Upper lobe of right lung (tissue), 1 donor: ENCODE measurements at regions not wholly inside any gene's neighbourhood (a gene's known extent, or its start where the extent isn't known, plus 50 kb on each side); places are given as distances from the start of the nearest gene placed in this dataset.

Source experiments
- ATAC-seq: fragments of 200-7000 bp; cut with Tn5 transposase; one replicate; pipeline ENCODE4 v1.9.1; 2020; ENCODE audit warnings: mild to moderate bottlenecking, moderate library complexity
- DNase-seq: peaks from one replicate; pipeline ENCODE4 v3.0.0-alpha.2; 2020
- H3K27ac ChIP-seq: fragments of 200-600 bp; one replicate; pipeline ENCODE4 v1.8.0; 2022
- H3K27me3 ChIP-seq: fragments of 200-600 bp; one replicate; pipeline ENCODE4 v1.8.0; 2022; ENCODE audit warnings: mild to moderate bottlenecking
- H3K36me3 ChIP-seq: fragments of 200-600 bp; one replicate; pipeline ENCODE4 v1.8.0; 2022
- H3K4me1 ChIP-seq: fragments of 200-600 bp; one replicate; pipeline ENCODE4 v1.8.0; 2022
- H3K4me3 ChIP-seq: fragments of 200-600 bp; one replicate; pipeline ENCODE4 v1.8.0; 2022; ENCODE audit warnings: mild to moderate bottlenecking
- H3K9me3 ChIP-seq: fragments of 200-600 bp; one replicate; pipeline ENCODE4 v1.8.0; 2022
- CTCF ChIP-seq: fragments of 200-600 bp; IDR thresholded peaks from one replicate; pipeline ENCODE4 v1.8.0; 2022; ENCODE audit warnings: antibody characterized with exemption
- intact Hi-C: fragments of 100-400 bp; cut with DNase I; formaldehyde crosslinking; loops from one replicate; pipeline ENCODE4 v1.11.0; 2022
- donor health status: DM: no; HTN: yes; CAD: no; lungs with severe emphysema.

DNA sequence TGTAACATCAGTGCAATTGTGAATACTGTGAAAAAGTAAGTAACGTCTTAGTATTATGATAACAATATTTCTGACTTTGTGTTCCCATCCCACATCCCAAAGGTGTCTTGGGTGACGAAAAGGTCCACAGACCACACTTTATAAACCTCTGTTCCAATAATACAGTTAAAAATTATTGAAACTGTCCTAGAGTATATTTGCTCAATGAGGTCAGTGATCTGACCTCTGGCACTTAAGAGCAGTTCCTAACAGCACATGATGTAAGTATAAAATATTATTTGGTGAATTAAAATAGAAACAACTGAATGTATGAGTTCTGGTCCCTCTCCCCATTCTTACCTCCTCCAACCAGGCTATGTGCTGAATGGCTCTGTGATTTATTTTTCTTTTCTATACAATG, 566.4 kb upstream of the MMS22L start:
- H3K9me3 ChIP-seq: no peaks in the 10 kb centered on the region
- no peaks in the 10 kb centered on the region for H3K27me3 ChIP-seq
- intact Hi-C loops: no loop called here
- no peak overlapping the region for H3K27ac ChIP-seq
- no peak for ATAC-seq
- no peak overlapping the region for H3K4me3 ChIP-seq
- H3K4me1 ChIP-seq: no peaks in the 10 kb centered on the region
- DNase-seq: no peak
- H3K36me3 ChIP-seq: no peaks in the 10 kb centered on the region
- TF ChIP-seq CTCF: no peak

DNA sequence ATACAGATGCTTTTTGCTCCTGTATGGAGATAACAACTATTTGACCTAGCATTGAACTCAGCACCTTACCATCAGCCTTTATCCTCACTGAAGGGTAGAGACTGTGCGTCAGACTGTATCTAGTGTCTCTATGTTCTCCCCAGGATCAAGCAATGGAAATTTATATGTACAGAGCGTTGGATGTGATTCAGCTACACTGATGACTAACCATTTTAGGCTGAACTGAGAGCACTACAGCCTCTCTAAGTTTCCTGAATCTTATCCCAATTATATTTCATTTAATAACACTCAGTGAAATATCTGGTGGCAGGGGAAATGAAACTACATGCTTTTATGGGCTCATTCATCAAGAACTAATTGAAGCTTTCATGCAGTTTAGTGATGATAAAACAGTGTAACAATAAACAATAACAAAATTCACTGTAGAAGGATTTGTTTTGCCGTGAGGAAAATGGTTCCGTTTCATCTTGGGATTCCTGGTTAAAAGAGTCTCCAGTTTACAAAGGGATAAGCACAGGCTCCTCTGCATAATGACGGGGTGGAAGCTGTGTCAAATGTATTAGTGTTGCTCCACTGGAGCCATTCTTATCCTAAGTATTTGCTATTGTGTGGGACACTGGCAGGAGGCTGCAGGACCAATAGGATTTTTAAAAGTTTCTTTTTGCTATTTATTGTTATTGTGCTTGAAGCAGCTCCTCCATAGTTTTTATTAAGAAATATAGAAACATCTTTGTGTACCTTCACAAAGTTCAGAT, 567.6 kb upstream of the MMS22L start:
- ATAC-seq: no peak
- H3K4me3 ChIP-seq: no peak overlapping the region
- no peaks in the 10 kb centered on the region for H3K27me3 ChIP-seq
- no peak for TF ChIP-seq CTCF
- intact Hi-C loops: no loop called here
- H3K27ac ChIP-seq: no peak overlapping the region
- H3K9me3 ChIP-seq: no peaks in the 10 kb centered on the region
- DNase-seq: no peak
- no peaks in the 10 kb centered on the region for H3K4me1 ChIP-seq
- H3K36me3 ChIP-seq: no peaks in the 10 kb centered on the region

- DNase-seq (no peak), ATAC-seq (no peak)
- no peak overlapping the region for H3K27ac ChIP-seq
- no peaks in the 10 kb centered on the region for H3K4me1 ChIP-seq
- no peak overlapping the region for H3K4me3 ChIP-seq
- H3K36me3 ChIP-seq: no peaks in the 10 kb centered on the region
- H3K9me3 ChIP-seq: no peaks in the 10 kb centered on the region
- TF ChIP-seq CTCF: no peak
- no peaks in the 10 kb centered on the region for H3K27me3 ChIP-seq
- intact Hi-C loops: no loop called here
These were observed 580.7 kb upstream of the MMS22L start for GRCh38 chr6:97863697-97864096.

GRCh38 chr6:97864366-97864765, 581.4 kb upstream of the MMS22L start:
- H3K4me1 ChIP-seq: no peaks in the 10 kb centered on the region
- H3K36me3 ChIP-seq: no peaks in the 10 kb centered on the region
- no peak for ATAC-seq
- H3K4me3 ChIP-seq: no peak overlapping the region
- no peak for TF ChIP-seq CTCF
- no peaks in the 10 kb centered on the region for H3K9me3 ChIP-seq
- H3K27ac ChIP-seq: no peak overlapping the region
- DNase-seq: no peak
- no peaks in the 10 kb centered on the region for H3K27me3 ChIP-seq
- intact Hi-C loops: no loop called here

- no peak for ATAC-seq
- intact Hi-C loops: no loop called here
- no peak overlapping the region for H3K27ac ChIP-seq
- DNase-seq: no peak
- H3K4me1 ChIP-seq: no peaks in the 10 kb centered on the region
- no peaks in the 10 kb centered on the region for H3K27me3 ChIP-seq
- no peak for TF ChIP-seq CTCF
- no peaks in the 10 kb centered on the region for H3K9me3 ChIP-seq
- H3K4me3 ChIP-seq: no peak overlapping the region
- no peaks in the 10 kb centered on the region for H3K36me3 ChIP-seq
These were observed 581.8 kb upstream of the MMS22L start for GRCh38 chr6:97864826-97865225.

DNA sequence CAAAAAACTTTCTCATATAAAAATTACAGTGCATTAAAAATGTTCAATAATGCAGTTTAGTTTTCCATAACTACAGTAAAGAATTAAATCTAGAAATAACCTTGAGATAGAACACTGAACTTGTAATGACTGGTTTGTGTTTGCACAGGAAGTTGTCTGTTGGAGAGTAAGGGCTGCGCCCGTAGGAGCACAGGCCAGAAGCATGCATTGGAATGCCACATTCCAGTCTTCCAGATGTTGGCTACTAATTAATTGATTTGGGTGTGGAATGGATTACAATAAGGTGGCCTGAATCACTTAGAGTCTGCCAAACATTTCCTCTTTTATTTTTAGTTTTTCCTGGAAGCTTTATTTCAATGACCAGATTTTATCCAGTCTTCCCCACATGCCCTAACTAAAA, 582.6 kb upstream of the MMS22L start:
- DNase-seq (no peak), ATAC-seq (no peak)
- intact Hi-C loops: no loop called here

More for the DNA sequence above, 582.6 kb upstream of the MMS22L start:
- no peaks in the 10 kb centered on the region for H3K36me3 ChIP-seq
- H3K9me3 ChIP-seq: no peaks in the 10 kb centered on the region
- H3K4me3 ChIP-seq: no peak overlapping the region
- no peaks in the 10 kb centered on the region for H3K4me1 ChIP-seq
- H3K27ac ChIP-seq: no peak overlapping the region
- TF ChIP-seq CTCF: no peak
- H3K27me3 ChIP-seq: no peaks in the 10 kb centered on the region
